Vagina (tissue), 2 donors: ENCODE measurements at regions not wholly inside any gene's neighbourhood (a gene's known extent, or its start where the extent isn't known, plus 50 kb on each side); places are given as distances from the start of the nearest gene placed in this dataset.

Experiments used
- POLR2AphosphoS5 ChIP-seq, 2 donors: sonication (generic); formaldehyde crosslinking; IDR thresholded peaks; one replicate each; pipeline ENCODE4 v1.9.0; 2017; ENCODE audit warnings: antibody characterized with exemption in 2 of 2, mild to moderate bottlenecking in 2 of 2, low read depth in 1 of 2; ENCODE audit not compliant: insufficient read depth in 1 of 2
- TF ChIP-seq, protein P1 (sequence below), 3 experiments: fragments of 450-650 bp in 2 of 3; fragments of 200-600 bp in 1 of 3; sonication (generic) in 1 of 3; IDR thresholded peaks; one replicate each; pipeline ENCODE4 v1.5.1; 2017 to 2019; ENCODE audit warnings: antibody characterized with exemption in 3 of 3, mild to moderate bottlenecking in 2 of 3, moderate library complexity in 2 of 3

DNA sequence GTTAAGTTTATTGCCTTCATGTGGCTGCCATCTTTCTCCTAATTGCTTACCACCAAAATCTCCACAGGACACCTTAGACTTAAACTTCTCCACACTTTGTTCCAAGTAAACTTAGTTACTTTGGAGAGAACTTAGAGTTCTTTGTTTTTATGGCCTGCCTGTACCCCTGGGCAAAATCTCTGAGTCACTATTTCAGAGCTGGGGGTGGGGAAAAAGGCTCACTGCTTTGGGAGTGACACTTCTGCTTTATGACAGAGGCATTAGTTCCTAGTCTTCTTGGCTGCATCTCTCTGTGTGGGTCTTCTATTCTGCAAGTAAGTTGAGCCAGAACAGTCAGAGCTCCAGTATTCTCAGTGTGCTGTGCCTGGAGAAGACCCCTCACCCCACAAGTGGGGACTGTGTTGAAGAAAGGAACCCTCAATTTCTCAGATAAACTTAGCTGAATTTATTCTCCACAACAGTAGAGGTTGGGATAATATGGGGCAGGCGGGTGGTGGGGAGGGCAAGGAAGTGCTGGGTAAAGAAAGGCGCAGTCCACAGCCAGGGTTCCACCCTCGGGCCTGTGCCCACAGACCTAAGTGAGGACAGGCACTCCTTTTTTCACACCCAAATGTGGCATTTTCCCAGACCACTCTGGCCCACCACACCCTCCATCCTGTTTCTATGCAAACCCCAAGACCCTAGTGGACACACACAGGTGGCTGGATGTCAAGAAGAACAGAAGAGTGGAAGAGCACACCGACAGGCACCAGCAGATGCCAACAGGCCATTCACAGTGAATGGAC lies 636.6 kb upstream of the MAN1A1 start:
- no peak for TF ChIP-seq POLR2AphosphoS5 (IDR thresholded peaks at IDR 0.05; ENCODE audit: insufficient read depth in 1 of 2, low read depth in 1 of 2)
- TF ChIP-seq, protein P1, sequence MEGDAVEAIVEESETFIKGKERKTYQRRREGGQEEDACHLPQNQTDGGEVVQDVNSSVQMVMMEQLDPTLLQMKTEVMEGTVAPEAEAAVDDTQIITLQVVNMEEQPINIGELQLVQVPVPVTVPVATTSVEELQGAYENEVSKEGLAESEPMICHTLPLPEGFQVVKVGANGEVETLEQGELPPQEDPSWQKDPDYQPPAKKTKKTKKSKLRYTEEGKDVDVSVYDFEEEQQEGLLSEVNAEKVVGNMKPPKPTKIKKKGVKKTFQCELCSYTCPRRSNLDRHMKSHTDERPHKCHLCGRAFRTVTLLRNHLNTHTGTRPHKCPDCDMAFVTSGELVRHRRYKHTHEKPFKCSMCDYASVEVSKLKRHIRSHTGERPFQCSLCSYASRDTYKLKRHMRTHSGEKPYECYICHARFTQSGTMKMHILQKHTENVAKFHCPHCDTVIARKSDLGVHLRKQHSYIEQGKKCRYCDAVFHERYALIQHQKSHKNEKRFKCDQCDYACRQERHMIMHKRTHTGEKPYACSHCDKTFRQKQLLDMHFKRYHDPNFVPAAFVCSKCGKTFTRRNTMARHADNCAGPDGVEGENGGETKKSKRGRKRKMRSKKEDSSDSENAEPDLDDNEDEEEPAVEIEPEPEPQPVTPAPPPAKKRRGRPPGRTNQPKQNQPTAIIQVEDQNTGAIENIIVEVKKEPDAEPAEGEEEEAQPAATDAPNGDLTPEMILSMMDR (IDR thresholded peaks at IDR 0.05) = no peak
